OCI-LY1 (cell line): ENCODE measurements at regions not wholly inside any gene's neighbourhood (a gene's known extent, or its start where the extent isn't known, plus 50 kb on each side); places are given as distances from the start of the nearest gene placed in this dataset.

Experiments
- H2AFZ ChIP-seq: fragments of 200-600 bp; sonication (generic), shearing (Covaris generic); 2 replicates; pipeline ENCODE4 v1.6.0; 2014; ENCODE audit warnings: antibody characterized with exemption, mild to moderate bottlenecking, low read length
- H3F3A ChIP-seq: fragments of 200-600 bp; sonication (generic), shearing (Covaris generic); 2 replicates; pipeline ENCODE4 v1.6.0; 2014; ENCODE audit warnings: mild to moderate bottlenecking, antibody characterized with exemption, low read length, moderate library complexity; ENCODE audit not compliant: insufficient read depth
- H3K27ac ChIP-seq: fragments of 200-600 bp; sonication (generic); 2 replicates; pipeline ENCODE4 v1.5.1; 2014; ENCODE audit warnings: low read length, mixed run types, mild to moderate bottlenecking, low read depth; ENCODE audit not compliant: poor library complexity, severe bottlenecking
- H3K27me3 ChIP-seq: fragments of 200-600 bp; sonication (generic); 2 replicates; pipeline ENCODE4 v1.6.0; 2014; ENCODE audit warnings: antibody characterized with exemption, mild to moderate bottlenecking, low read length, moderate library complexity; ENCODE audit not compliant: insufficient read depth
- H3K36me3 ChIP-seq: fragments of 200-600 bp; sonication (generic); 2 replicates; pipeline ENCODE4 v1.6.1; 2014; ENCODE audit warnings: mild to moderate bottlenecking, antibody characterized with exemption, low read length, moderate library complexity, mixed read lengths; ENCODE audit not compliant: insufficient read depth
- H3K4me1 ChIP-seq: fragments of 200-600 bp; sonication (generic); 2 replicates; pipeline ENCODE4 v1.5.1; 2014; ENCODE audit warnings: mild to moderate bottlenecking, low read length, moderate library complexity; ENCODE audit not compliant: insufficient read depth, severe bottlenecking
- H3K4me2 ChIP-seq: fragments of 200-600 bp; sonication (generic), shearing (Covaris generic); 2 replicates; pipeline ENCODE4 v1.6.1; 2014; ENCODE audit warnings: low read length
- H3K4me3 ChIP-seq: fragments of 200-600 bp; sonication (generic); 2 replicates; pipeline ENCODE4 v1.5.1; 2014; ENCODE audit warnings: low read length, low read depth, mild to moderate bottlenecking, mixed read lengths; ENCODE audit not compliant: poor library complexity, severe bottlenecking
- H3K79me2 ChIP-seq: fragments of 200-600 bp; shearing (Covaris generic); 2 replicates; pipeline ENCODE4 v1.6.1; 2016; ENCODE audit warnings: mixed run types, low read length, mixed read lengths; ENCODE audit not compliant: insufficient read depth
- H3K9ac ChIP-seq: fragments of 200-600 bp; sonication (generic), shearing (Covaris generic); 2 replicates; pipeline ENCODE4 v1.6.1; 2014; ENCODE audit warnings: mild to moderate bottlenecking, low read length, mixed read lengths
- H3K9me2 ChIP-seq: fragments of 200-600 bp; sonication (generic), shearing (Covaris generic); 2 replicates; pipeline ENCODE4 v1.6.1; 2014; ENCODE audit warnings: low read depth, mild to moderate bottlenecking, low read length, mixed read lengths
- H3K9me3 ChIP-seq: fragments of 200-600 bp; shearing (Covaris generic); 2 replicates; pipeline ENCODE4 v1.6.1; 2014; ENCODE audit warnings: low read length, mixed read lengths
- H4K20me1 ChIP-seq: fragments of 200-600 bp; sonication (generic), shearing (Covaris generic); 2 replicates; pipeline ENCODE4 v1.6.0; 2016; ENCODE audit warnings: mild to moderate bottlenecking, low read length; ENCODE audit not compliant: insufficient read depth
- EZH2 ChIP-seq: fragments of 200-600 bp; sonication (generic), shearing (Covaris generic); IDR thresholded peaks from 2 replicates; pipeline ENCODE4 v1.8.0; 2017; ENCODE audit warnings: borderline replicate concordance, mixed run types, mild to moderate bottlenecking, antibody characterized with exemption, low read length, moderate library complexity, mixed read lengths
- TF ChIP-seq, protein P1 (sequence below): fragments of 200-600 bp; sonication (generic), shearing (Covaris generic); IDR thresholded peaks from 2 replicates; pipeline ENCODE4 v1.5.1; 2017; ENCODE audit warnings: mild to moderate bottlenecking, antibody characterized with exemption, low read length, moderate library complexity, mixed read lengths

DNA sequence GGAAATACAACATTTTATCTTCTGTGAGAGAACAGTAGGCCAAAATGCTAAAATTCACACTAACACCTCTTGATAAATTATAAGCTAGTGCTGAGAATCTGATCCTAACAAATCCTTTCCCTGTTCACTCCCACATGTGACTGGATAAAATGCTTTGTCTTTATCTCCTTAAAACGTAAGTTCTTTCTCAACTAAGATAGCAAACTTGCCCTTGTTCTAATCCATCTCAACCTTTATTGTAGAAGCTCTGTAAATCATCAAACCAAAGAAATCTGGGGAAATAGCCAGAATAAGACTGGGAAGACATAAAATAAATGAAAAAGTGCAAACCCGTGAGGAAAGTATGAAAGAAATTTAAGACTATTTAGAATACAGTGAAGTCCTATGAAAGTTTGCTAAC lies 1058.4 kb upstream of the ACVR2A start:
- no peaks in the 10 kb centered on the region for H3K79me2 ChIP-seq
- H3K27me3 ChIP-seq, result no peaks in the 10 kb centered on the region
- no peak overlapping the region for H3K9ac ChIP-seq
- no peak overlapping the region for H3K4me3 ChIP-seq
- no peaks in the 10 kb centered on the region for H4K20me1 ChIP-seq
- H3K27ac ChIP-seq, result no peak overlapping the region
- no peaks in the 10 kb centered on the region for H3K9me3 ChIP-seq
- no peak for TF ChIP-seq EZH2
- TF ChIP-seq, protein P1, sequence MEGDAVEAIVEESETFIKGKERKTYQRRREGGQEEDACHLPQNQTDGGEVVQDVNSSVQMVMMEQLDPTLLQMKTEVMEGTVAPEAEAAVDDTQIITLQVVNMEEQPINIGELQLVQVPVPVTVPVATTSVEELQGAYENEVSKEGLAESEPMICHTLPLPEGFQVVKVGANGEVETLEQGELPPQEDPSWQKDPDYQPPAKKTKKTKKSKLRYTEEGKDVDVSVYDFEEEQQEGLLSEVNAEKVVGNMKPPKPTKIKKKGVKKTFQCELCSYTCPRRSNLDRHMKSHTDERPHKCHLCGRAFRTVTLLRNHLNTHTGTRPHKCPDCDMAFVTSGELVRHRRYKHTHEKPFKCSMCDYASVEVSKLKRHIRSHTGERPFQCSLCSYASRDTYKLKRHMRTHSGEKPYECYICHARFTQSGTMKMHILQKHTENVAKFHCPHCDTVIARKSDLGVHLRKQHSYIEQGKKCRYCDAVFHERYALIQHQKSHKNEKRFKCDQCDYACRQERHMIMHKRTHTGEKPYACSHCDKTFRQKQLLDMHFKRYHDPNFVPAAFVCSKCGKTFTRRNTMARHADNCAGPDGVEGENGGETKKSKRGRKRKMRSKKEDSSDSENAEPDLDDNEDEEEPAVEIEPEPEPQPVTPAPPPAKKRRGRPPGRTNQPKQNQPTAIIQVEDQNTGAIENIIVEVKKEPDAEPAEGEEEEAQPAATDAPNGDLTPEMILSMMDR, result no peak
- H3F3A ChIP-seq, result no peaks in the 10 kb centered on the region
- no peaks in the 10 kb centered on the region for H3K4me1 ChIP-seq
- no peaks in the 10 kb centered on the region for H3K36me3 ChIP-seq
- no peak overlapping the region for H3K4me2 ChIP-seq
- no peak overlapping the region for H2AFZ ChIP-seq
- H3K9me2 ChIP-seq, result no peaks in the 10 kb centered on the region

DNA sequence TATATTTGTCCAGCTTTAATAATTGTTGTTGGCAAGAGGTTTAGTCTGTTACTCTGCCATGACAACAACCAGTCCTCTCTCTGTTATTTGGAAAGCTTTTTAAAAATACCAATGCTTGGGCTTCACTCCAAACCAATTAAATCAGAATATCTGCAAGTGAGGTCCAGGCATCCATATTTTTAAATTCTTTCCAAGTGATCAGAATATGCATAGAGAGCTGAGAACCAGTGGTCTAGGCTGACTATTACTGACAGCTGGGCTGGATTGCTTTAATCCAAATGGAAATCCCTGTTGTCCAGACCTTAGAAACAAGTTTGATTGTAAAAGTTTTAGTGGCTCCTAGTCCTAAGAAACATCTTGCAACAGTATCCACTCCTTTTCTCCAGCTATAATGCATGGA lies 1059.7 kb upstream of the ACVR2A start:
- Histone ChIP-seq H3K4me1 (no peaks in the 10 kb centered on the region), H3K79me2 (no peaks in the 10 kb centered on the region), H3K27ac (no peak overlapping the region), H3K9me3 (no peaks in the 10 kb centered on the region), H2AFZ (no peak overlapping the region), H3K4me2 (no peak overlapping the region), H3F3A (no peaks in the 10 kb centered on the region), H3K36me3 (no peaks in the 10 kb centered on the region), H3K9me2 (no peaks in the 10 kb centered on the region), H4K20me1 (no peaks in the 10 kb centered on the region), H3K4me3 (no peak overlapping the region), H3K27me3 (no peaks in the 10 kb centered on the region), H3K9ac (no peak overlapping the region)
- TF ChIP-seq, protein P1, result no peak
- TF ChIP-seq EZH2, result no peak

DNA sequence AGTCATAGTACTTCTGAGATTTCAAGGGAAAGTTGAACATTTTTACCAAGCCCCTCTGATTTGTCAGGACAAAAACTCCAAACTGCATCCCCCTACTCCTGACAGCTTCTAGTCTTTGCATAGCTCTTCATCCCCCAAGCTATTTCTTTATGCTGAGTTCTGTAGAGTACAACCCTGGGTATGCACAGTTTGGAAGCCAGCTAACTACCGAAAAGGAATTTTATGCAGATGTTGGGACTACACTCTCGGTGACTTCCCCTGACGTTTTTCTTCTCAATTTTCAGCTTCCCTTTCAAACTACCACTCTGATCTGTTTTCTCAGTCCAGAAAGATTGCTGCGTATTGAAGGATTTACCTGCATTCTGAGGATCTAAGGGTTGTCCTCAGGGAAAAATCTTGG lies 1060.2 kb upstream of the ACVR2A start:
- Histone ChIP-seq H2AFZ (no peak overlapping the region), H3K9me2 (no peaks in the 10 kb centered on the region), H3F3A (no peaks in the 10 kb centered on the region), H3K4me3 (no peak overlapping the region), H3K9me3 (no peaks in the 10 kb centered on the region), H3K79me2 (no peaks in the 10 kb centered on the region), H3K27me3 (no peaks in the 10 kb centered on the region), H4K20me1 (no peaks in the 10 kb centered on the region), H3K4me2 (no peak overlapping the region), H3K4me1 (no peaks in the 10 kb centered on the region), H3K9ac (no peak overlapping the region), H3K27ac (no peak overlapping the region), H3K36me3 (no peaks in the 10 kb centered on the region)
- TF ChIP-seq, protein P1, result no peak
- TF ChIP-seq EZH2, result no peak
